Suprapubic skin (tissue), 3 donors: ENCODE measurements at regions not wholly inside any gene's neighbourhood (a gene's known extent, or its start where the extent isn't known, plus 50 kb on each side); places are given as distances from the start of the nearest gene placed in this dataset.

Experiments
- POLR2A ChIP-seq, 2 donors: fragments of 450-650 bp; IDR thresholded peaks; one replicate each; pipeline ENCODE4 v1.6.1; 2017; ENCODE audit warnings: antibody characterized with exemption in 2 of 2, mild to moderate bottlenecking in 2 of 2, moderate library complexity in 2 of 2
- TF ChIP-seq, protein P1 (sequence below), 2 donors: fragments of 200-600 bp in 1 of 2; fragments of 450-650 bp in 1 of 2; sonication (generic) in 1 of 2; IDR thresholded peaks; one replicate each; pipeline ENCODE4 v1.5.1; 2016 to 2019; ENCODE audit warnings: antibody characterized with exemption in 2 of 2, mild to moderate bottlenecking in 1 of 2, moderate library complexity in 1 of 2

DNA sequence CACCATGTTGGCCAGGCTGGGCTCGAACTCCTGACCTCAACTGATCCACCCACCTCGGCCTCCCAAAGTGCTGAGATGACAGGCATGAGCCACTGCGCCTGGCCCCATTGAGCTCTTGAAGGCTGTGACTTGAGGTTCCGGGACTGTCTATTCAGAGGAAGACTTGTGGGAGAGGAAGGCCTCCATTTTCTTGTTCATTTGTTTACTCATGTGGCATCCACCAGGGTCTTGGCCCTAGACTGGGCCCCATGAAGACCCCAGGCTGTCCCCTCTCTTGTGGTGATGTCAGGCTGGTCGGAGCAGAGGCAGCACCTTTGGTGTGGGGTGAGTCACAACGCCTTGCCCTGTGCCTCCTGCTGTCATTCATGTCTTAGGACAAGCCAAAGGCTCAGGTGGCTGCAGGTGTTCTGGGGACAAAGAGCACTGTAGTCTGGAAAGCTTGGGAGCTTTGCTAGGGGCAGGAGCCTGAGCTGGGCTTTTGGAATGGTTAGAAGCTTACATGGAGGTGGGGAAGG, 224.6 kb upstream of the C1orf174 start:
- TF ChIP-seq, protein P1, sequence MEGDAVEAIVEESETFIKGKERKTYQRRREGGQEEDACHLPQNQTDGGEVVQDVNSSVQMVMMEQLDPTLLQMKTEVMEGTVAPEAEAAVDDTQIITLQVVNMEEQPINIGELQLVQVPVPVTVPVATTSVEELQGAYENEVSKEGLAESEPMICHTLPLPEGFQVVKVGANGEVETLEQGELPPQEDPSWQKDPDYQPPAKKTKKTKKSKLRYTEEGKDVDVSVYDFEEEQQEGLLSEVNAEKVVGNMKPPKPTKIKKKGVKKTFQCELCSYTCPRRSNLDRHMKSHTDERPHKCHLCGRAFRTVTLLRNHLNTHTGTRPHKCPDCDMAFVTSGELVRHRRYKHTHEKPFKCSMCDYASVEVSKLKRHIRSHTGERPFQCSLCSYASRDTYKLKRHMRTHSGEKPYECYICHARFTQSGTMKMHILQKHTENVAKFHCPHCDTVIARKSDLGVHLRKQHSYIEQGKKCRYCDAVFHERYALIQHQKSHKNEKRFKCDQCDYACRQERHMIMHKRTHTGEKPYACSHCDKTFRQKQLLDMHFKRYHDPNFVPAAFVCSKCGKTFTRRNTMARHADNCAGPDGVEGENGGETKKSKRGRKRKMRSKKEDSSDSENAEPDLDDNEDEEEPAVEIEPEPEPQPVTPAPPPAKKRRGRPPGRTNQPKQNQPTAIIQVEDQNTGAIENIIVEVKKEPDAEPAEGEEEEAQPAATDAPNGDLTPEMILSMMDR (IDR thresholded peaks at IDR 0.05), result no peak
- TF ChIP-seq POLR2A (IDR thresholded peaks at IDR 0.05), result no peak
